DMS53 treated with DMSO at 0.1 percent for 48 hours (cell line): ENCODE measurements at regions not wholly inside any gene's neighbourhood (a gene's known extent, or its start where the extent isn't known, plus 50 kb on each side); places are given as distances from the start of the nearest gene placed in this dataset.

Source experiments
- DNase-seq: peaks from one replicate; lab custom pipeline; 2025; ENCODE audit not compliant: unreplicated experiment; lab: John Stamatoyannopoulos, UW

DNA sequence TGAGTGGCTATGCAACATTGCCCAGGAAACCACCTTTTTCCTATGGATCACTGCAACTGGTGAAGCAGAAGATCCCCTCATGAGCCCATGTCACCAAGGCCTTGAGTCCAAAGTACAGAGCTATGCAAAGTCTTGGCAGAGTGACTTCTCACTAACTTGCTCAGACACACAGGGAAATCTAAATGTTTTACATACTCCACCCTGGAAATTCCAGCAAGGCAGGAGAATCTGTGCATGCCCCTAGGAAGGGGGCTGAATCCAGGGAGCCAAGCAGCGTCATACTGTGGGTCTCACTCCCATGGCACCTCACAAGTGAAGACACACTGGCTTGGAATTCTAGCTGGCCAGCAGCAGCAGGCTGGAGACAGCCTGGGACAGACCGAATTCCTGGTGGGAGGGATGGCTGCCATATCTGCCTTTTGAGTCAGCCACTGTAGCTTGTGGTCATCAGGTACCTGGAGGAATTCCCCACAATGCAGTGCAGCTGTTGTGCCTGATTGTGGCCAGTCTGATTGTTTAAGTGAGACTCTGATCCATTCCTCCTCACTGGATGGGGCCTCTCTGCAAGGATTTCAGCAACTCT is 1817.4 kb downstream of the SUCLG1 start:
- no peak for DNase-seq

DNA sequence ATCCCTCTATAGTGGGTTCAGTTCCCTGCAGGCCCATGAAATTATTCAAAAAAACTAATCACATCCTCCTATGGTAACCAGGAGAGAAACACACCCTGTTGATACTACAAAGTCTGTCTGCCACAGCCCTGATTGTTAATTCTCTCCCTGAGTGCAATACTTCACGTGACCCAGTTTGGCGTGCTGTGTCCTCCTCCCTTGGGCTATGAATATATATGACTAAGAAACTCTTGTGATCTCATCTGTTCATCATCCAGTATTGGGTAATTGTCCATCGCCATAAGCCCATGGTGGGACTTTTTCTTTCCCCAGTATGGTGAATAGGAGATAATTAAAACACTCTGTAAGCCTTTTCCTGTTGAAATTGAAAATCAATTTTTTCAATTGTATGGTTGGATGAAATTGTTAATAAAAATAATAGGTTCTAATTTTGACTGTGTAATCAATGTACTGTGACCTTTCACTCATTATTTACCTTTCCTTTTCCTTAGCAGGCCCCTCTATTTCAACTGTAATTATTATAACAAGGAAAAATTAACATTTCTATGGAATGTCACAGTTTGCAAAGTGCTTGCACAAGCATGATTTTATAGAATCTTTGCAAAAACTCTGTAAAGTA is 1822.6 kb downstream of the SUCLG1 start:
- no peak for DNase-seq

- DNase-seq: no peak
Measured at GRCh38 chr2:82599021-82599420, 1860.1 kb downstream of the SUCLG1 start.

- DNase-seq: no peak
Measured at GRCh38 chr2:82596581-82596980, 1862.5 kb downstream of the SUCLG1 start.

DNA sequence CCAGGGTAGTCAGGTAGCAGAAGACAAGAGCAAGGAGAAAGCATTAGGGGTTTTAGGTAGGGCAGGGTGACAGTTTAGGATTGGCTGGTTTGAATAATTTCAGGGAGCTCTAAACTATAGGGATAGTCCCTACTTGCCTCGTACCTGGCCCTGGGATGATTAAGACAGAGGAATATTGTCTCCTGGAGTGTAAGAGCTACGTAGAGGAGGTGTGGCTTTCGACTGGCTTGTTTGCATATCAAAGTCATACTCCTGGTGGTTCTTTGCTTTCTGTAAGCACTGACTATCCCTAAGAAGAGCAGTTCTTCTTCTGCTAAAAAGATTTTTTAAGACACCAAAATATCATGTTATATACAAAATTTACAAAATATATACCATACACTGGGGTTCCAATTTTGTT is 1867.4 kb downstream of the SUCLG1 start:
- no peak for DNase-seq

GRCh38 chr2:82576656-82577055 is 1882.4 kb downstream of the SUCLG1 start:
- no peak for DNase-seq

DNA sequence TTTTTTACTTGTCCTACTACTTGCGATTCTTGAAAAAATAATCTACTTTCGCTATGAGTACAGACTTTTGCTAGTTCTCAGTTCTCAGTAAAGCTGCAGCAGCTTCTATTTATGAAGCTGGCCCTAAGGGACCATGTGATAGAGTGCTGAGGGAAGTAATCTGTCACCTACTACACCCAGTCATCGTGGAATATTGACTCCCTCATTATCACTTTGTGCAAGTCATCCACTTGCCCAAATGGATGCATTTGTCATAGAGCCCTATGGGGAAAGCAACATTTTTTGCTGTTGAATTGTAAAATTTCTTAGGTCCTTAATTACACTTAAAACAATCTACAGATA is 1919.8 kb downstream of the SUCLG1 start:
- no peak for DNase-seq

DNA sequence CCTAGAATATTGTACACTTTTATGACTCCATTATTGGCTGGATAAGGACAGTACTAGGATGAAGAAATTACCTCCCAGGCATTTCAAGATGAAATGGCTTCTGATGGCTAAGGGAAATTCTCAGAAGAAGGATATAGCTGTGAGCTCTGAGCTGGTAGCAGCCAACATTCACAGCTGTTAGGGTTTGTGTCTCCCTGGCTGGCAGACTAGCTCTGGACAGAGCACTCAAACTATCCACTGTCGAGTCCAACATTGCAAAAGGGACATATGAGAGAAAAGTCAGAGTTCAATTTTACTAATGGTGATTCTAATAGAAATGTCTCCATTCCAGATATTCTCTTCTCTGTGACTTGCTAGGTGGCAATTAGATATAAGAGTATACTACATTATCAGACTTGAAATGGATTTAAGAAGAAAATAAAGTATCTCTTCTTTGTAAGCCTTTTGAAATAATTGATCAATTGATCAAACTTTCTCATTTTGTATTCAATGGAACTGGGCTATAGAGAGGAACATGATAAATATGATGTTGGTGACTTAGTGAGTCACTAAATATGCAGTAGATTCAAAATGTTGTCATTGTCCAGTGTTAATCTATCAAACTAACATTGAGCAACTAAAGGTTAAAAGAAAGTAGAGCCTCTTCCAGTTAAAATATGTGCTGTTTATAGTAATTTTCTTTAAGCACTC is 1920.3 kb downstream of the SUCLG1 start:
- DNase-seq: no peak

DNA sequence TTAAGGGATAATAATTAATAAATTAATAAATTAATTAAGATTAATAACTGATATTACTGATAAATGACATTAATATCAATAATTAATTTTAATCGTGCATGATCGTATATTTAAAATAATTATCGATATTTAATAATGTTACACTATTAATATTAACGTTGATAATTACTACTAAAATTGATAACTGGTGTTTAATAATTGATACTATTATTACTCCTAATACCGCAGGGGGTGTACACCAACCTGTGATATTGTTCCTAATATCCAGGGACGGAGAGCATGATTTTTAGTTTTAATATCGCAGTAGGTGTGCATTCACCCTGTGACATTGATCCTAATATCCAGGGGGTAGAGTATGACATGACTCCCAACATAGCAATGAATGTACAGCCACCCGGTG is 1930.8 kb downstream of the SUCLG1 start:
- DNase-seq: no peak

DNA sequence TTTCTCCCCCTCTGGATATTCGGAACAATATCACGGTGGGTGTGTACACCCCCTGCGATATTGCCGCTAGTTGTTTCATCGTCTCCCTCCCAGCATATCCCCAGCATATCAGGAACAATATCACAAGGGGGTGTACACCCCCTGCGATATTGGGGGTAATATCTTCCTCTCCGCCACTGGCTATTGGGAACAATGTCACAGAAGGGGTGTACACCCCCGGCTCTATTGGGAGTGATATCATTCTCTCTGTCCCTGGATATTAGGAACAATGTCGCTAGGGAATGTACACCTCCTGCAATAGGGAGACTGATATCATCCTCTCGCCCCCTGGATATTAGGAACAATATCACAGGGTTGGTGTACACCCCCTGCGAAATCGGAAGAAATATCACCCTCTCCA is 1932.0 kb downstream of the SUCLG1 start:
- DNase-seq: no peak

DNA sequence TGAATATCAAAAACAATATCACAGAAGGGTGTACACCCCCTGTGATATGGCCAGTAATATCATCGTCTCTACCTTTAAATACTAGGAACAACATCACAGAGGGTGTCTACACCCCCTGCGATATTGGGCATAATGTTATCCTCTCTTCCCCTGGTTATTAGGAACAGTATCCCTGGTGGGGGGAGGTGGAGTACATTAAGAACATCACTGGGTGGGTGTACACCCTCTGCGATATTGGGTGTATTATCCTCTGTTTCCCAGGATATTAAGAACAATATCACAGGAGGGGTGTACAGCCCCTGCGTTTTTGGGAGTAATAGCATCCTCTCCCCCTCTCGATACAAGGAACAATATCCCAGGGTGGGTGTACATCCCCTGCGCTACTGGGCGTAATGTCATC is 1932.8 kb downstream of the SUCLG1 start:
- no peak for DNase-seq

- no peak for DNase-seq
Measured at GRCh38 chr2:82525744-82526143, 1933.3 kb downstream of the SUCLG1 start.

DNA sequence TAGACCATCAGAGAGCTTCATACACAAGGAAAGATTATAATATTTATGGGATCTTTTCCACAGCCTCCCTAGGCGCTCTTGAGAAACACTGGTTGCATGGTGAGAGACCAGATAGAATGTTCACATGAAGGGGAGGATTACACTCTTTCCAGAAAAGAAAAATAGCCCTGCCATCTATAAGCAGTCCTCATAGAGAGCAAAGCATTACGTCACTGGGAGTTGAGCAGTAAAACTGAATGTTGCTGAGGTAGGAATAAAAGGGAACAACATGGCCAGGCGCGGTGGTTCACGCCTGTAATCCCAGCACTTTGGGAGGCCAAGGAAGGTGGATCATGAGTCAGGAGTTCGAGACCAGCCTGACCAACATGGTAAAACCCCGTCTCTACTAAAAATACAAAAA is 1934.3 kb downstream of the SUCLG1 start:
- no peak for DNase-seq

DNA sequence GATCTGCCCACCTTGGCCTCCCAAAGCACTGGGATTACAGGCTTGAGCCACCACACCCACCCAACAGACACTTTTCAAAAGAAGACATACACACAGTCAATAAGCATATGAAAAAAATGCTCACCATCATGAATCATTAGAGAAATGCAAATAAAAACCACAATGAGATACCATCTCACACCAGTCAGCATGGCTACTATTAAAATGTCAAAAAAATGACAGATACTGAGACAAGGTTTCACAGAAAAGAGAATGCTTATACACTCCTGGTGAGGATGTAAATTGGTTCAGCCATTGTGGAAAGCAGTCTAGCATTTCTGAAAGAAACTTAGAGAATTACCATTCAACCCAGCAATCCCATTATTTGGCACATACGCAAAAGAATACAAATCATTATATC is 1947.2 kb downstream of the SUCLG1 start:
- no peak for DNase-seq

GRCh38 chr2:82508702-82509101 is 1950.4 kb downstream of the SUCLG1 start:
- DNase-seq: no peak

- no peak for DNase-seq
Measured at GRCh38 chr2:82507657-82508056, 1951.4 kb downstream of the SUCLG1 start.

- no peak for DNase-seq
Measured at GRCh38 chr2:82501217-82501616, 1957.9 kb downstream of the SUCLG1 start.

DNA sequence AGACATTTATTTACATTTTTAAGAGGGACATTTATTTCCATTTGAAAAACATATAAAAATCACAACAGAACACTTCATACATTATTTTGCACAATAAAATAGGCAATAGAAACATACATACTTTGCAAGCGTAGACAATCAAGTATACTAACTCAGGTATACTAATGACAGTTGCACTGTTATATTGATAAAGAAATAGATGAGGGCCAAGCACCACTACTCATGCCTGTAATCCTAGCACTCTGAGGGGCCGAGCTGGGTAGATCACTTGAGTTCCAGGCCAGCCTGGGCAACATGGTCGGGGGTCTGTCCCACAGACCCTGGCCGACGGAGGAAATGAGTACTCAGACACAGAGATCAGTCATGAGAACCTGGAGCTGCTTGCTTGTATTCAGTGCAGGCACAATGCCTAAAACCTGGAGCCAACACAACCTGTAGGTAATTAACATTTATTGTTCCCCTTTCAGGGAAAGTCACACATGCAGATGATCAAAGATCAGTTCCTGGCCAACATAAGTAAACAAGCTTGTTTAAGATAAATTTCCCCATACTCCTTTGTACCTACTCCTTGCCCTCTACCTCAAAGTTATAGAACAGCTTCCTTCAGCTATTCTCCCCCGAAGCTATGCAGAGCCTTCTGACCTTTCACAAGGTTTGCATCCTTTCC is 1960.2 kb downstream of the SUCLG1 start:
- DNase-seq: no peak

DNA sequence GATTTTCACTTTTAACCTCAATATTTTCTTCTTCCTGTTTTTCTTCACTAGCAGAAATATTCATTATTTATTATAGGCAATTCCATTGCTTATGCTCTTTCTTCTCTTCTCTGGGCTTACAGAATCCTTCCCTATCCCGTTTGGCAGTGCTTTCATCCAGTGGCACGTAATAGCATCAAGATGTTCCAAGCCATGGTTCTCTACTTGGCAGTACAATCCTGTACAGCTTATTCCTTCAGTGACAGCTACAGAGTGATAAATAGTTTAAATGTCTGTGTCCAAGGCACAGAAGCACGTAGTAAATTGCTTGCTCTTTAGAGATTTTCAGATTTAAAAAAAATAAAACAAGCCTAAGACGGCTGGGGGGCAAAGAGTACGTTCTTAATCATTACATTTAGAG is 1964.3 kb downstream of the SUCLG1 start:
- no peak for DNase-seq

DNA sequence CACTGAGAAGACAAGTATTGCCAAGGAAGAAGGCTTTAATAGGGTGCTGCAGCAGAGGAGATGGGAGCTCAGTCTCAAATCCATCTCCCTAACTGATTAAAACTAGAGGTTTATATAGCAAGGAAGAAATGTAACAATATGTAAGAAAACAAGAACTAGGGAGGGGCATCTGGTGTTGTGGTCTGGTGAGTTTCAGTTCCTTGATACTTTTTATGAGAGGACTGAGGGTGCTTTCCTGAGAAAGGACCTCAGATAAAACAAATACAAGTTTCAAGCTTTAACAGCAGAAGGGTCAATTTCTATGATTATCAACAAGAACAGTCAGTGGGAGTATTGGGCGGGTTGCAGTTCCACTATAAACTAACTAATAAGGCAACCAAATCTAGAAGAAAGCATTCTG is 1967.5 kb downstream of the SUCLG1 start:
- DNase-seq: no peak

DNA sequence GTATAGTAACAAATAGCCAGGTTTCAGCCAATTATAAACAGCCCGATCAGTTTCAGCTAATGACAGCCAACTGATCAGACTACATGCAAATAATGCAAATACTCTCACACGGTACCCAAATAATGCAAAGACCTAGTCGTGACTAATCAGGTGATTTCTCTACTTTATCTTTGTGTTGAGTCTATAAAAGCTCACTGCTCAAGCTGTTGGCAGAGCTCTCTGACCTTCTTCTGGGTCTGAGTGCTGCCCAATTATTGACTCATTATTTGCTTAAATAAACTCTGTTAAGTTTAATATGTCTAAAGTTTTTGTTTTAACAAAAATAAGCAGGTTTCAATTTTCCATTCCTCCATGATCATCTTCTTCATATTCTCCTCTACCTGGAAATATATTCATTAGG is 1971.7 kb downstream of the SUCLG1 start:
- DNase-seq: no peak

GRCh38 chr2:82485701-82486100 is 1973.4 kb downstream of the SUCLG1 start:
- DNase-seq: no peak
